C4-2B (cell line): ENCODE measurements at regions not wholly inside any gene's neighbourhood (a gene's known extent, or its start where the extent isn't known, plus 50 kb on each side); places are given as distances from the start of the nearest gene placed in this dataset.

Source experiments
- H3K27ac ChIP-seq: fragments of 450-650 bp; 2 replicates; pipeline ENCODE4 v1.5.1; 2017
- CTCF ChIP-seq: fragments of 450-650 bp; conservative IDR thresholded peaks from 2 replicates; pipeline ENCODE4 v1.5.1; 2017; ENCODE audit warnings: mild to moderate bottlenecking
- ZFX ChIP-seq: fragments of 450-650 bp; IDR thresholded peaks from 2 replicates; pipeline ENCODE4 v1.6.1; 2017

GRCh38 chr5:113678202-113678601 lies 164.7 kb downstream of the YTHDC2 start:
- TF ChIP-seq ZFX: no peak
- TF ChIP-seq CTCF: no peak
- no peak overlapping the region for H3K27ac ChIP-seq

- TF ChIP-seq ZFX (no peak), CTCF (peak; percentile 91)
- no peak overlapping the region for H3K27ac ChIP-seq
Observed at GRCh38 chr5:113678924-113679575, 165.6 kb downstream of the YTHDC2 start.

GRCh38 chr5:113680534-113680933 lies 167.0 kb downstream of the YTHDC2 start:
- no peak overlapping the region for H3K27ac ChIP-seq
- no peak for TF ChIP-seq CTCF
- TF ChIP-seq ZFX: no peak

- H3K27ac ChIP-seq: no peak overlapping the region
- TF ChIP-seq CTCF (peak; percentile 46), ZFX (no peak)
Observed at GRCh38 chr5:113682497-113683136, 169.1 kb downstream of the YTHDC2 start.

GRCh38 chr5:113683211-113683610 lies 169.7 kb downstream of the YTHDC2 start:
- TF ChIP-seq CTCF (no peak), ZFX (no peak)
- no peak overlapping the region for H3K27ac ChIP-seq

- TF ChIP-seq CTCF (no peak; the same call in 1 of the 2 replicates), ZFX (no peak)
- H3K27ac ChIP-seq: no peak overlapping the region
Observed at GRCh38 chr5:113686599-113686998, 173.1 kb downstream of the YTHDC2 start.

- TF ChIP-seq CTCF (no peak), ZFX (no peak)
- no peak overlapping the region for H3K27ac ChIP-seq
Observed at GRCh38 chr5:113689647-113690046, 176.2 kb downstream of the YTHDC2 start.
